ENCODE measurements at regions not wholly inside any gene's neighbourhood (a gene's known extent, or its start where the extent isn't known, plus 50 kb on each side); places are given as distances from the start of the nearest gene placed in this dataset.

GRCh38 chr5:33305572-33305971, 135.2 kb upstream of the TARS1 start:
- Histone ChIP-seq H3K9ac (ENCODE audit: low read depth in 1 of 2, low read length in 2 of 2) (no peak overlapping the region), H3K36me3 (ENCODE audit: control insufficient read depth in 2 of 2, insufficient read depth in 2 of 2, low read length in 2 of 2) (no peaks in the 10 kb centered on the region), H3K27ac (ENCODE audit: low read depth in 2 of 2, low read length in 2 of 2) (peak overlapping the region in 1 of 2 donors; percentile 18), H3K27me3 (ENCODE audit: control insufficient read depth in 2 of 2, insufficient read depth in 2 of 2, low read length in 2 of 2) (no peaks in the 10 kb centered on the region), H3K9me3 (ENCODE audit: control insufficient read depth in 2 of 2, low read length in 2 of 2) (no peaks in the 10 kb centered on the region), H3K4me1 (ENCODE audit: control insufficient read depth in 2 of 2, insufficient read depth in 2 of 2, low read length in 2 of 2) (no peaks in the 10 kb centered on the region), H3K4me3 (ENCODE audit: low read length in 2 of 2) (no peak overlapping the region)

GRCh38 chr5:33306758-33307157, 134.0 kb upstream of the TARS1 start:
- no peaks in the 10 kb centered on the region for H3K4me1 ChIP-seq (ENCODE audit: control insufficient read depth in 2 of 2, insufficient read depth in 2 of 2, low read length in 2 of 2)
- H3K27ac ChIP-seq (ENCODE audit: low read depth in 2 of 2, low read length in 2 of 2) = no peak overlapping the region
- no peak overlapping the region for H3K9ac ChIP-seq (ENCODE audit: low read depth in 1 of 2, low read length in 2 of 2)
- H3K36me3 ChIP-seq (ENCODE audit: control insufficient read depth in 2 of 2, insufficient read depth in 2 of 2, low read length in 2 of 2) = no peaks in the 10 kb centered on the region
- no peaks in the 10 kb centered on the region for H3K9me3 ChIP-seq (ENCODE audit: control insufficient read depth in 2 of 2, low read length in 2 of 2)
- H3K27me3 ChIP-seq (ENCODE audit: control insufficient read depth in 2 of 2, insufficient read depth in 2 of 2, low read length in 2 of 2) = no peaks in the 10 kb centered on the region
- no peak overlapping the region for H3K4me3 ChIP-seq (ENCODE audit: low read length in 2 of 2)

DNA sequence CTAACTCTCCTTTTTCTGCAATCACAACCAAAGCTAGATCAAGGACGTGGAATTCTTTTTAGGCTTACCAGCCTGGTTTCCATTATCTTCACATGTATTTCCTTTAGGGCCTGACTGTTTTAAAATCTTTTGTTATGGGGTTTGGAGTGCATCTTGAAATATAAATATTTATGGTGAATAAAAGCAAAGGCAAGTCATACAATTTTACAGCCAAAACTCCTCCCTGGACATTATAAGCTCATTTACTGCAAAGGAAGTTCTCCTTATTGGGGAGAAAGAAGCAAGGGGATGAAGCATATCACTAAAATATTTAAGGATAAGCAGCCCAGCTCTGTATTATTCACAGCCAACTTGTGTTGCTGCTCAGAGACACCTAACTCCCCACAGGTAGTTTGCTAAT, 132.2 kb upstream of the TARS1 start:
- no peaks in the 10 kb centered on the region for H3K9me3 ChIP-seq (ENCODE audit: control insufficient read depth in 2 of 2, low read length in 2 of 2)
- no peaks in the 10 kb centered on the region for H3K36me3 ChIP-seq (ENCODE audit: control insufficient read depth in 2 of 2, insufficient read depth in 2 of 2, low read length in 2 of 2)
- H3K9ac ChIP-seq (ENCODE audit: low read depth in 1 of 2, low read length in 2 of 2) = no peak overlapping the region
- no peak overlapping the region for H3K4me3 ChIP-seq (ENCODE audit: low read length in 2 of 2)
- H3K27ac ChIP-seq (ENCODE audit: low read depth in 2 of 2, low read length in 2 of 2) = peak overlapping the region; percentile 24 to 39
- H3K27me3 ChIP-seq (ENCODE audit: control insufficient read depth in 2 of 2, insufficient read depth in 2 of 2, low read length in 2 of 2) = no peaks in the 10 kb centered on the region
- H3K4me1 ChIP-seq (ENCODE audit: control insufficient read depth in 2 of 2, insufficient read depth in 2 of 2, low read length in 2 of 2) = peaks cover 0 to 4% of the 10 kb centered on the region in 2 donors

- no peaks in the 10 kb centered on the region for H3K9me3 ChIP-seq (ENCODE audit: control insufficient read depth in 2 of 2, low read length in 2 of 2)
- H3K27ac ChIP-seq (ENCODE audit: low read depth in 2 of 2, low read length in 2 of 2) = peak overlapping the region; percentile 24 to 39
- H3K27me3 ChIP-seq (ENCODE audit: control insufficient read depth in 2 of 2, insufficient read depth in 2 of 2, low read length in 2 of 2) = no peaks in the 10 kb centered on the region
- no peak overlapping the region for H3K9ac ChIP-seq (ENCODE audit: low read depth in 1 of 2, low read length in 2 of 2)
- no peak overlapping the region for H3K4me3 ChIP-seq (ENCODE audit: low read length in 2 of 2)
- no peaks in the 10 kb centered on the region for H3K36me3 ChIP-seq (ENCODE audit: control insufficient read depth in 2 of 2, insufficient read depth in 2 of 2, low read length in 2 of 2)
- H3K4me1 ChIP-seq (ENCODE audit: control insufficient read depth in 2 of 2, insufficient read depth in 2 of 2, low read length in 2 of 2) = peaks cover 0 to 4% of the 10 kb centered on the region in 2 donors
Observed at GRCh38 chr5:33309068-33309467, 131.7 kb upstream of the TARS1 start.

- Histone ChIP-seq H3K27me3 (ENCODE audit: control insufficient read depth in 2 of 2, insufficient read depth in 2 of 2, low read length in 2 of 2) (no peaks in the 10 kb centered on the region), H3K4me1 (ENCODE audit: control insufficient read depth in 2 of 2, insufficient read depth in 2 of 2, low read length in 2 of 2) (peaks cover 0 to 4% of the 10 kb centered on the region in 2 donors), H3K9me3 (ENCODE audit: control insufficient read depth in 2 of 2, low read length in 2 of 2) (no peaks in the 10 kb centered on the region), H3K27ac (ENCODE audit: low read depth in 2 of 2, low read length in 2 of 2) (no peak overlapping the region), H3K9ac (ENCODE audit: low read depth in 1 of 2, low read length in 2 of 2) (no peak overlapping the region), H3K36me3 (ENCODE audit: control insufficient read depth in 2 of 2, insufficient read depth in 2 of 2, low read length in 2 of 2) (no peaks in the 10 kb centered on the region), H3K4me3 (ENCODE audit: low read length in 2 of 2) (no peak overlapping the region)
Observed at GRCh38 chr5:33309536-33310345, 131.0 kb upstream of the TARS1 start.

DNA sequence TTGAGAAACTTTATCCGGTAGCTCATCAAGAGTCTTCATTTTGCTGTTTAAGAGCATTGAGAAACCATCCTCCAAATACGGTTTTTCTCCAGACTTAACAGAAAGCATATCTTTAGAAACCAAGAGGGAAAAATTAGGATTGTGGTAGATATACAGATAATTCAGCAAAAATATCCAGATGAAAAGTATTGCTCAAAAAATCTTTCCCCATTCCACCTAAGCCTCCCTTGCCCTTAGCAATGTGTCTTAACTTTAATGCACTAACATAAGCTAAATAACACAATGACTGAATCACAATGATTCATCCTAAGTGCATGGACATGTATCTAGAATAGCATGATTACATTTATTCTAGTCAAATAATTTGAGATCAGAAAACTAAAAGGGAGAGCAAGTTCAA, 130.3 kb upstream of the TARS1 start:
- Histone ChIP-seq H3K9ac (ENCODE audit: low read depth in 1 of 2, low read length in 2 of 2) (no peak overlapping the region), H3K27me3 (ENCODE audit: control insufficient read depth in 2 of 2, insufficient read depth in 2 of 2, low read length in 2 of 2) (no peaks in the 10 kb centered on the region), H3K4me3 (ENCODE audit: low read length in 2 of 2) (no peak overlapping the region), H3K4me1 (ENCODE audit: control insufficient read depth in 2 of 2, insufficient read depth in 2 of 2, low read length in 2 of 2) (peaks cover 0 to 4% of the 10 kb centered on the region in 2 donors), H3K36me3 (ENCODE audit: control insufficient read depth in 2 of 2, insufficient read depth in 2 of 2, low read length in 2 of 2) (no peaks in the 10 kb centered on the region), H3K9me3 (ENCODE audit: control insufficient read depth in 2 of 2, low read length in 2 of 2) (no peaks in the 10 kb centered on the region), H3K27ac (ENCODE audit: low read depth in 2 of 2, low read length in 2 of 2) (no peak overlapping the region)

DNA sequence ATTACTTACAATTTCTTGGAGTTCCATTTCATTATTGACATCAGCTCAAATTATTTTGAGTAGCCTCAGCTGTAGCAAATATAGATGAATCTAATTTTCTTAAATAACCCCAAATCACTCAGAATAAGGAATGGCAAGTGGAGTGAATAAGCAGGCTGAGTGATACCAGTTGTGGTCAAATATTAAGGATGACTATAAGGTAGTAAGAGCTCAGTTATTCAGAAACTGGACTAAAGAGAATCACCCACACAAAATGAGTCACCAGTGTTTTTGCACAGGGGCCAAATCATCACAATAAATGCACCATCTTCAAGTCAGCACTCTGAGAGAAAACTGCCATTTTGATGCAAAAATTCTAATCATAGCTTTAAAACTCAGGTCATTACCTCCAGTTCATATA, 128.9 kb upstream of the TARS1 start:
- H3K4me3 ChIP-seq (ENCODE audit: low read length in 2 of 2) = no peak overlapping the region
- H3K36me3 ChIP-seq (ENCODE audit: control insufficient read depth in 2 of 2, insufficient read depth in 2 of 2, low read length in 2 of 2) = no peaks in the 10 kb centered on the region
- no peaks in the 10 kb centered on the region for H3K27me3 ChIP-seq (ENCODE audit: control insufficient read depth in 2 of 2, insufficient read depth in 2 of 2, low read length in 2 of 2)
- no peak overlapping the region for H3K27ac ChIP-seq (ENCODE audit: low read depth in 2 of 2, low read length in 2 of 2)
- H3K4me1 ChIP-seq (ENCODE audit: control insufficient read depth in 2 of 2, insufficient read depth in 2 of 2, low read length in 2 of 2) = peaks cover 0 to 4% of the 10 kb centered on the region in 2 donors
- H3K9ac ChIP-seq (ENCODE audit: low read depth in 1 of 2, low read length in 2 of 2) = no peak overlapping the region
- no peaks in the 10 kb centered on the region for H3K9me3 ChIP-seq (ENCODE audit: control insufficient read depth in 2 of 2, low read length in 2 of 2)

DNA sequence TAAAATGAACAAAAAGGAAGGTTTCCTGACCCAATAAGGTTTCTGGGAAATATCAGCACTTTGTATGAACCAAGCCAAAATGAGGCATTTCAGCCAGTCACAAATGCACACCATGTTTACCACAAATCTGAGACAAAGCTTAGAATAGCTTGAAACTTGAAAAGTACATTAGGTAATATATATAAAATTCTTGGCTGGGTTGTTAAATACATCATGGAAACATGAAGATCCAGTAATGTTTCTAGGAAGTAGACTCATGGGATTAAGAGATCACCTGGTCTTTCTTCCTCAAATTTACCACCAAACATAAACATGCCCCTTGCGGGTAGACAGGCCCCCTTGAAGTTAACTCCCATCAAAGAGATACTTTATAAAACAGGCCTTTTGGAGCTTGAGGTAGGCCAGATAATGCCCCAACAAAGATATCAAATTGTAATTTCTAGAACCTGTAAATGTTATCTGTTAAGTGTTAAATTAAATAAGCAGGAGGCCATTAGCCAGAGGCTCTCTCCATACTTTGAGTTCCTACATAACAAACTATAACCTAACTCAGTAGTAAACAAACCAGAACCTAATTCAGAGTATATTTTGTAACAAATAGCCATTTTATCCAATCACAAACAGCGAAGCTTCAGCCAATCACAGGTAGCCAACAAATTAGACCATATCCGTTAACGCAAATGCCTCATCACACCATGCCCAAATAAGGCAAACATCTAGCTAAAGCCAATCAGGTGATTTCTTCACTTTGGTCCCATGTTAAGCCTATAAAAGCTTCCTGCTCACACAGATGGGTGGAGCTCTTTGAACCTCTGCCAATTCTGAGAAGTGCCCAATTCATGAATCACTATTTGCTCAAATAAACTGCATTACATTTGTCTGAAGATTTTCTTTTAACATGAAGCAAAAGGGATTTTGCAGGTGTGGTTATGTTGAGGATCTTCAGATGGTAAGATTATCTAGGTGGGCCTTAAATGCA, 127.9 kb upstream of the TARS1 start:
- H3K4me3 ChIP-seq (ENCODE audit: low read length in 2 of 2) = no peak overlapping the region
- H3K4me1 ChIP-seq (ENCODE audit: control insufficient read depth in 2 of 2, insufficient read depth in 2 of 2, low read length in 2 of 2) = peaks cover 0 to 4% of the 10 kb centered on the region in 2 donors
- no peaks in the 10 kb centered on the region for H3K27me3 ChIP-seq (ENCODE audit: control insufficient read depth in 2 of 2, insufficient read depth in 2 of 2, low read length in 2 of 2)
- H3K9me3 ChIP-seq (ENCODE audit: control insufficient read depth in 2 of 2, low read length in 2 of 2) = no peaks in the 10 kb centered on the region
- no peaks in the 10 kb centered on the region for H3K36me3 ChIP-seq (ENCODE audit: control insufficient read depth in 2 of 2, insufficient read depth in 2 of 2, low read length in 2 of 2)
- H3K27ac ChIP-seq (ENCODE audit: low read depth in 2 of 2, low read length in 2 of 2) = peak overlapping the region in 1 of 2 donors; percentile 71
- no peak overlapping the region for H3K9ac ChIP-seq (ENCODE audit: low read depth in 1 of 2, low read length in 2 of 2)

GRCh38 chr5:33315189-33315588, 125.6 kb upstream of the TARS1 start:
- Histone ChIP-seq H3K4me1 (ENCODE audit: control insufficient read depth in 2 of 2, insufficient read depth in 2 of 2, low read length in 2 of 2) (peaks cover 0 to 4% of the 10 kb centered on the region in 2 donors), H3K9ac (ENCODE audit: low read depth in 1 of 2, low read length in 2 of 2) (no peak overlapping the region), H3K27me3 (ENCODE audit: control insufficient read depth in 2 of 2, insufficient read depth in 2 of 2, low read length in 2 of 2) (no peaks in the 10 kb centered on the region), H3K4me3 (ENCODE audit: low read length in 2 of 2) (no peak overlapping the region), H3K36me3 (ENCODE audit: control insufficient read depth in 2 of 2, insufficient read depth in 2 of 2, low read length in 2 of 2) (no peaks in the 10 kb centered on the region), H3K27ac (ENCODE audit: low read depth in 2 of 2, low read length in 2 of 2) (no peak overlapping the region), H3K9me3 (ENCODE audit: control insufficient read depth in 2 of 2, low read length in 2 of 2) (no peaks in the 10 kb centered on the region)

DNA sequence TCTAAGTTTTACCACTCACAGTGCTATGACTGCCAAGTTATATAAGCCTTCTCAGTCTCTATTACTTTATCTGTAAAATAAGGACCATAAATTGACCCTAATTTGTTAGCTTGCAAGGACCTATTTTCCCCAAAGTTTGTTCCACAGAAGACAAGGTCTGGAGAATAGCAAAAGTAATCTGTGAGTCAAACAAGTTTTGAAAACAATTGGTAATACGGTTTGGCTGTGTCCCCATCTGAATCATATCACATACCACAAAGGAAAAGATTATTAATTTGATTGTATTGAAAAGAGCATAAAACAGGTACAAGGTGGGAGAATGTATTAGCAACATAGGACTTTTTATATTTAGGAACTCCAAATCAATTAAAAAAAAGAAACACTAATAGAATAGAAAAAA, 124.0 kb upstream of the TARS1 start:
- Histone ChIP-seq H3K27ac (ENCODE audit: low read depth in 2 of 2, low read length in 2 of 2) (no peak overlapping the region), H3K4me1 (ENCODE audit: control insufficient read depth in 2 of 2, insufficient read depth in 2 of 2, low read length in 2 of 2) (peaks cover 0 to 4% of the 10 kb centered on the region in 2 donors), H3K9ac (ENCODE audit: low read depth in 1 of 2, low read length in 2 of 2) (no peak overlapping the region), H3K36me3 (ENCODE audit: control insufficient read depth in 2 of 2, insufficient read depth in 2 of 2, low read length in 2 of 2) (no peaks in the 10 kb centered on the region), H3K27me3 (ENCODE audit: control insufficient read depth in 2 of 2, insufficient read depth in 2 of 2, low read length in 2 of 2) (no peaks in the 10 kb centered on the region), H3K9me3 (ENCODE audit: control insufficient read depth in 2 of 2, low read length in 2 of 2) (no peaks in the 10 kb centered on the region), H3K4me3 (ENCODE audit: low read length in 2 of 2) (no peak overlapping the region)

Data from mucosa of rectum (tissue), 2 donors.